Ovary (tissue), 7 donors: ENCODE measurements at regions not wholly inside any gene's neighbourhood (a gene's known extent, or its start where the extent isn't known, plus 50 kb on each side); places are given as distances from the start of the nearest gene placed in this dataset.
"Not testable (repeated sequence)": the region's sequence is repeated elsewhere in the genome, so short reads cannot be mapped to it uniquely, and the experiment has no call there.

ENCODE experiments used
- DNase-seq, 5 donors: peaks; one replicate each; pipeline ENCODE4 v3.0.0-alpha.2; 2019 to 2020
- H3K27ac ChIP-seq, 2 donors: fragments of 200-600 bp; one replicate each; pipeline versions ENCODE4 v1.5.1 to v1.8.0; 2019 to 2022
- H3K27me3 ChIP-seq: fragments of 200-600 bp; one replicate; pipeline ENCODE4 v1.8.0; 2022
- H3K36me3 ChIP-seq: fragments of 200-600 bp; sonication (generic); one replicate; pipeline ENCODE4 v1.5.1; 2019
- H3K4me1 ChIP-seq: one replicate; pipeline ENCODE4 v1.8.1; 2013; ENCODE audit warnings: mild to moderate bottlenecking, moderate library complexity; ENCODE audit not compliant: insufficient read depth
- H3K4me3 ChIP-seq: fragments of 200-600 bp; sonication (generic); one replicate; pipeline ENCODE4 v1.5.1; 2017
- H3K9me3 ChIP-seq, 2 donors: fragments of 200-600 bp in 1 of 2; sonication (generic) in 1 of 2; one replicate each; pipeline versions ENCODE4 v1.5.1 to v1.8.1; 2013 to 2019; ENCODE audit warnings: mild to moderate bottlenecking in 1 of 2, moderate library complexity in 1 of 2
- EP300 ChIP-seq: sonication (generic); formaldehyde crosslinking; IDR thresholded peaks from one replicate; pipeline ENCODE4 v1.6.1; 2017; ENCODE audit warnings: antibody characterized with exemption
- POLR2A ChIP-seq: fragments of 450-650 bp; IDR thresholded peaks from one replicate; pipeline ENCODE4 v1.6.1; 2017; ENCODE audit warnings: antibody characterized with exemption, mild to moderate bottlenecking, moderate library complexity
- WGBS, 3 donors: extraction: QIAGEN DNeasy Blood & Tissue Kit in 1 of 3; methylation state at CpG; one replicate each; pipeline versions ENCODE4 v1.1.5 to v1.1.7; 2013 to 2017; 5-methylcytosine and 5-hydroxymethylcytosine counted together
- intact Hi-C, 4 donors: fragments of 100-400 bp; cut with DNase I; formaldehyde crosslinking; loops; one replicate each; pipeline versions ENCODE4 v1.11.0 to v1.15.1; 2022 to 2023
- TF ChIP-seq, protein P1 (sequence below), 3 donors: fragments of 450-650 bp in 2 of 3; fragments of 200-600 bp in 1 of 3; IDR thresholded peaks; one replicate each; pipeline versions ENCODE4 v1.5.1 to v1.8.0; 2016 to 2022; ENCODE audit warnings: antibody characterized with exemption in 3 of 3, mild to moderate bottlenecking in 1 of 3
- donor health status: DM: no; HTN: no; CAD: no; lungs with moderate emphysema.
- donor health status: DM: no; HTN: no; CAD: no.
- donor health status: Bipolar disorder and iron deficiency.
- donor health status: DM: no; HTN: no; CAD: no.
- donor health status: DM: yes; HTN: yes; CAD: no.

DNA sequence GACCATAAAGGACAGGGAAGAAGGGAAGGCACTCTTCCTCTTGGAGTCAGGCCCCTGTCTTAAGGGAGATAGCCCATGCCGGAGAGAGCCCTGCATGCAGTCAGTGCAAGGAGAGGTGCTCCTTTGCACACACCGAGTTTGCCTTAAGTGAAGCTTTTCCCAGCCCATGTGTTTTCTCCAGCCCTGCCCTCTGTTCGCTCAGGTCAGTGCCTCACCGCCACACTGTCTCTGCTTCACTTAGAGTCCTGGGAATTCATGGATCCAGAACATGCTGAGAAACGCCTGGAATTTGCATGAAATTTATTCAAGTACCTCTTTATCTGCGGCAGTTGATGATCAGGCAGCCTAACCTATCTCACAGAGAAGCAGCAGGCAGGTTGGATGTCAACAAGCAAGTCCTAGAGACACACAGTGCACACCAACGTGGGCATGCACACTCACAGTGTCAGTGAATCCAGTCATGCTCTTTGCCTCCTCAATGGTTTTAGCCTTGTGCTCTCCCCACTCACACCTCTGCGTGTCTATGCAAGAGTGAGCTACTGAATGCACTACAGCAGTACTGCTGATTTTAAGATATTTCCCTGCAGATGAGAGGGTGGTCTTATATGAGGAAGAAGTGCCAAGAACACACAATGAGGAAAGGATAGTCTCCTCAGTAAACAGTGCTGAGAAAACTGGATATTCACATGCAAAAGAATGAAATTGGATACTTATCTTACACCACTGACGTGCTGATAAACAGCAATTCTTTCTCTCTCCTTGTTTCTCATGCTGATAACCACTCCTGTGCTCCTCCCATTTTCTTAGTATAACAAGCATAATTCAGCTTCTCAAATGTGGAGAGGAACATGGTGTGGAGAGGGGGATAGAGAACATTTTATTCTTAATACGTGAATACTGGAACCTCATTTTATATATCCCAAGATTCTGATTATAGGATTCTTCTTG is 295.1 kb upstream of the CDYL start:
- no peaks in the 10 kb centered on the region for H3K36me3 ChIP-seq
- no peak overlapping the region for H3K27ac ChIP-seq
- WGBS, 3 donors: 35 to 56% (median 43%) methylated on average over 10 of the region's 10 CpGs
- no peaks in the 10 kb centered on the region for H3K27me3 ChIP-seq
- TF ChIP-seq EP300: no peak
- H3K4me3 ChIP-seq: no peak overlapping the region
- intact Hi-C loops: no loop called here
- H3K9me3 ChIP-seq: no peaks in the 10 kb centered on the region
- DNase-seq: no peak
- no peaks in the 10 kb centered on the region for H3K4me1 ChIP-seq

DNA sequence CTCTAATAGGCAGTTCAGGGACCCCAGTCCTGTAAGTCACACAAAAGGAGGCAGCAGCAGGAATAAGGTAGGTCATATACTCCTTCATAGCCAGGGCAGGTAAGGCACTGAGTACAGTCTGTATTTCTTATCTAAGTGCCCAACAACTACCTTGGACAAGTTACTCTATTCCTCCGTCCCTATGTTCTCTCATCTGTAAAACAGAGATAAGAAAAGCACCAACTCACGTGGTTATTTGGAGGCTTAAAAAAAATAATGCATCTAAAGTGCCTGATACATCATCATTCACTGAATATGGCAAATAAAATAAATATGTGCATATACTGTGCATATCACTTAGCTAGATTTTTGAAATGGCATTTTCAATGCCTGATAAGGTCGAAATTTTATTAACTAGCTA is 298.1 kb upstream of the CDYL start:
- H3K4me3 ChIP-seq: no peak overlapping the region
- WGBS, 3 donors: 42 to 60% (median 45%) methylated on average over 3 of the region's 3 CpGs
- intact Hi-C loops: no loop called here
- no peaks in the 10 kb centered on the region for H3K4me1 ChIP-seq
- DNase-seq: no peak
- TF ChIP-seq, protein P1, sequence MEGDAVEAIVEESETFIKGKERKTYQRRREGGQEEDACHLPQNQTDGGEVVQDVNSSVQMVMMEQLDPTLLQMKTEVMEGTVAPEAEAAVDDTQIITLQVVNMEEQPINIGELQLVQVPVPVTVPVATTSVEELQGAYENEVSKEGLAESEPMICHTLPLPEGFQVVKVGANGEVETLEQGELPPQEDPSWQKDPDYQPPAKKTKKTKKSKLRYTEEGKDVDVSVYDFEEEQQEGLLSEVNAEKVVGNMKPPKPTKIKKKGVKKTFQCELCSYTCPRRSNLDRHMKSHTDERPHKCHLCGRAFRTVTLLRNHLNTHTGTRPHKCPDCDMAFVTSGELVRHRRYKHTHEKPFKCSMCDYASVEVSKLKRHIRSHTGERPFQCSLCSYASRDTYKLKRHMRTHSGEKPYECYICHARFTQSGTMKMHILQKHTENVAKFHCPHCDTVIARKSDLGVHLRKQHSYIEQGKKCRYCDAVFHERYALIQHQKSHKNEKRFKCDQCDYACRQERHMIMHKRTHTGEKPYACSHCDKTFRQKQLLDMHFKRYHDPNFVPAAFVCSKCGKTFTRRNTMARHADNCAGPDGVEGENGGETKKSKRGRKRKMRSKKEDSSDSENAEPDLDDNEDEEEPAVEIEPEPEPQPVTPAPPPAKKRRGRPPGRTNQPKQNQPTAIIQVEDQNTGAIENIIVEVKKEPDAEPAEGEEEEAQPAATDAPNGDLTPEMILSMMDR (IDR thresholded peaks at IDR 0.05): no peak
- TF ChIP-seq EP300: no peak
- no peak for TF ChIP-seq POLR2A
- H3K36me3 ChIP-seq: no peaks in the 10 kb centered on the region
- H3K27me3 ChIP-seq: no peaks in the 10 kb centered on the region
- no peaks in the 10 kb centered on the region for H3K9me3 ChIP-seq
- no peak overlapping the region for H3K27ac ChIP-seq

DNA sequence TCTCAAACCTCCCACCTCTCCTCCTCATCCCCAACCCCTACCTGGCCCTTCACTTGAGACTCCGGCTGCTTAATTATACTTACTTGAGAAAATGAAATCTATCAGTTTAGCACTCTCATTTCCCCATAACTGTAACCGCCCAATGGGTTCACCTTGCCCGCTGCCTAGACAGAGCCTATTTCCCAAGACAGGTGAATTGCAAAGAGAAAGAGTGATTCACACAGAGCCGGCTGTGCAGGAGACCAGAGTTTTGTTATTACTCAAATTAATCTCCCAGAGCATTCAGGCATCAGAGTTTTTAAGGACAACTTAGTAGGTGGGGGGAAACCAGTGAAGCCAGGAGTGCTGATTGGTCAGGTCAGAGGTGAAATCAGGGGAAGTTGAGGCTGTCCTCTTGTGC is 301.4 kb upstream of the CDYL start:
- WGBS, 3 donors: 91 to 93% (median 91%) methylated on average over 4 of the region's 4 CpGs
- no peaks in the 10 kb centered on the region for H3K4me1 ChIP-seq
- H3K4me3 ChIP-seq: no peak overlapping the region
- H3K36me3 ChIP-seq: no peaks in the 10 kb centered on the region
- H3K27ac ChIP-seq: no peak overlapping the region
- intact Hi-C loops: no loop called here
- no peaks in the 10 kb centered on the region for H3K9me3 ChIP-seq
- TF ChIP-seq POLR2A (no peak), EP300 (no peak)
- TF ChIP-seq, protein P1 (IDR thresholded peaks at IDR 0.05): no peak
- no peak for DNase-seq
- no peaks in the 10 kb centered on the region for H3K27me3 ChIP-seq

DNA sequence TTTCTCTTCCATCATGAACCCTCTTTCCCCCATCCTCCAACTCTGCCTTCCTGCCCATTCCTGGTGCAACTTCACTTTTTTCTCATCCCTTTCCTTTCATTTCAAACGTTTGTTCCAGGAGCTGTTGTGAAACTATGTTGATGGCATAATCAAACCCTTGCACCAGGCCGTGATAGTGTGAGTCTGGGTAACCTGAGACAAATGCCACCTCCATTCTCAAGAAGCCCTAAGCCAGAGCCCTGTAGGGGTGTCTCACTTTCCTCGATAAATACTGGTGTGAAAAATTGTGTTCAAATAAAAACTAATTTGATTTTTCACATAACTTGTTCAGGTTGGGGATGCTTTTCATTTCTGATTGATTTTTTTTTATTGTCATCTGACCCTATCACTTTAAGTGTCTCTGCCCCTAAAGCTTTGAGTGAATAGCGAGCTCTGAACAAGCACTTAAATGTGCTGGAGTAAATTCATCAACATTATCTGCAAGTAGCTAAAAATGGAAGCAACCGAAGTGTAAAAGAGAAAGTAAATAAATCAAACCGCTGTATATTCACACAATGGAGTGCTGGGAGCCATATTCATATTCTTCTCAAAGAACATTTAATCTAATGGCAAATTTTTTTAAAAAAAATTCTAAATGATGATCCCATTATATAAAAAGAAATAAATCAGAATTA is 303.1 kb upstream of the CDYL start:
- no peaks in the 10 kb centered on the region for H3K27me3 ChIP-seq
- WGBS, 3 donors: 33 to 50% (median 49%) methylated on average over 6 of the region's 6 CpGs
- DNase-seq: no peak
- H3K27ac ChIP-seq: no peak overlapping the region
- TF ChIP-seq EP300: no peak
- TF ChIP-seq, protein P1 (IDR thresholded peaks at IDR 0.05): no peak
- TF ChIP-seq POLR2A: no peak
- no peak overlapping the region for H3K4me3 ChIP-seq
- intact Hi-C loops: no loop called here
- no peaks in the 10 kb centered on the region for H3K4me1 ChIP-seq
- no peaks in the 10 kb centered on the region for H3K36me3 ChIP-seq
- no peaks in the 10 kb centered on the region for H3K9me3 ChIP-seq

DNA sequence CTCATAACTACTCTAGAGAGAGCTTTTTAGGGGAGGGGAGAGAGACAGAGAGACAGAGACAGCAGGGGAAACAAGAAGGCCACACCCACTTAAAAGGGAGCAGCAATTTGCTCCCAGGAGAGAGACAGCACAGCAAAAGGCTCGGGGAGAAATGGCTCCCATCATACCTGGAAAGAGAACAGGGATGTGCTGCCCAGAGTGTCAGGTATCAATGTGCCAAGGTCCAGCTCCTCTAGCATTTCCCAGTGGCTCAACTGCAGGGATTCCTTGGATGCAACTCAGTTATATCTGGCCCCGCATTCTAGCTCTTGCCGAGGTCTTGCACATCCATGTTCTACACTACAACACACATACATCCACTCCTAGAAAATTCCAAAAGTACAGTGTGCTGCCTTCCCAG is 304.0 kb upstream of the CDYL start:
- intact Hi-C loops: no loop called here
- TF ChIP-seq, protein P1 (IDR thresholded peaks at IDR 0.05): no peak
- no peak for TF ChIP-seq POLR2A
- no peak for TF ChIP-seq EP300
- H3K4me1 ChIP-seq: no peaks in the 10 kb centered on the region
- DNase-seq: no peak
- H3K4me3 ChIP-seq: no peak overlapping the region
- no peaks in the 10 kb centered on the region for H3K27me3 ChIP-seq
- H3K9me3 ChIP-seq: no peaks in the 10 kb centered on the region
- H3K27ac ChIP-seq: no peak overlapping the region
- H3K36me3 ChIP-seq: no peaks in the 10 kb centered on the region
- 87 to 95% (median 94%) methylated on average over 3 of the region's 3 CpGs for WGBS, 3 donors

DNA sequence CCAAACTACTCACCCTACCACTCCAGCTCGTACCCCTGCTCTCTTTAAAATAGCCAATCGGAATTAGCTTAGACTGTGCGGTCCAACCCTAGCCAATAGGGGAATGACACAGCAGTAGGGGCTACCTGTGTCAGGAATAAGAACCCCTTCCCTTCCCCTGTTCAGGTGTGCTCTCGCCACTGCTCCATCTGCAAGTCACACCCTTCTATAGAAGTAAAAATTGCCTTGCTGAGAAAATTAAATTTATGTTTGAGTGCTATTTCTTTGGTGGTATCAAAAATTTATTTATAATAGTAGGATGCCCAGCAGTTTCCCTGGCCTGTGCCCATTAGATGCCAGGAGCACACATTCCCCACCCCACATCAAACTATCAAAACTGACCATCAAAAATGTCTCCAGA is 304.7 kb upstream of the CDYL start:
- H3K4me3 ChIP-seq, H3K9me3 ChIP-seq, DNase-seq, H3K36me3 ChIP-seq, H3K4me1 ChIP-seq, intact Hi-C loops, H3K27me3 ChIP-seq, H3K27ac ChIP-seq: not testable (repeated sequence)
- 91 to 96% (median 92%) methylated on average over 4 of the region's 4 CpGs for WGBS, 3 donors
